Activated T-cell treated with anti-CD3 and anti-CD28 coated beads, Interleukin-2, amount 50 U/mL, for 4 hours (primary cell): ENCODE measurements at regions not wholly inside any gene's neighbourhood (a gene's known extent, or its start where the extent isn't known, plus 50 kb on each side); places are given as distances from the start of the nearest gene placed in this dataset.
"Not testable (repeated sequence)": the region's sequence is repeated elsewhere in the genome, so short reads cannot be mapped to it uniquely, and the experiment has no call there.

Experiments
- ATAC-seq, 2 donors: fragments of 200-7000 bp; cut with Tn5 transposase; one replicate each; pipeline ENCODE4 v1.10.0; 2021
- DNase-seq: peaks from one replicate; pipeline ENCODE4 v3.0.0-alpha.2; 2020
- H3K27me3 Mint-ChIP-seq: one replicate; pipeline ENCODE4 v1.8.0; 2021; ENCODE audit warnings: low read depth, mixed read lengths
- H3K36me3 Mint-ChIP-seq: one replicate; pipeline ENCODE4 v1.8.0; 2022; ENCODE audit warnings: mixed read lengths; ENCODE audit not compliant: insufficient read depth
- H3K4me1 Mint-ChIP-seq: one replicate; pipeline ENCODE4 v1.8.0; 2021; ENCODE audit warnings: low read depth, mixed read lengths
- H3K4me3 Mint-ChIP-seq: one replicate; pipeline ENCODE4 v1.8.0; 2021; ENCODE audit warnings: mild to moderate bottlenecking, moderate library complexity, mixed read lengths
- H3K9me3 Mint-ChIP-seq: one replicate; pipeline ENCODE4 v1.8.0; 2021; ENCODE audit warnings: mixed read lengths

GRCh38 chr4:29734343-29735213 is 985.6 kb upstream of the PCDH7 start:
- H3K36me3 Mint-ChIP-seq: no peaks in the 10 kb centered on the region
- H3K4me3 Mint-ChIP-seq: no peak overlapping the region
- no peaks in the 10 kb centered on the region for H3K27me3 Mint-ChIP-seq
- ATAC-seq (no peak), DNase-seq (no peak)
- peaks cover 6% of the 10 kb centered on the region for H3K9me3 Mint-ChIP-seq
- no peaks in the 10 kb centered on the region for H3K4me1 Mint-ChIP-seq

DNA sequence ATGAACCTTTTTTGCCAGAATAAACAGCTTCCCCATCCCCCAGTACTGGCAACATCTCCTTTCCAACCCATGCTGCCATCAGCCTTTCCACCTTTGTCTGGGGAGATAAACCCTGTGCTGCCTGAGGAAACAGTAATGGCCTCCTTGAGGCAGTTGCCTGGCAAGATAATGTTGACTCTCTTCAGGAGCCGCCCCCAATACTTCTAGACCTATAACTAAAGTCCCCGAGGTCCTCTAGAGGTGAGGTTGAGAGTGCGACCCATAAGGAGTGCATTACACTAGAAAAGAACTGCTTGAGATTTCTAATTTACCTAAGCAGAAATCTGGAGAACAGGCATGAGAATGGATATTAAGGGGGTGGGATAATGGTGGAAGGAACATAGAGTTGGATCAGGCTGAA is 963.2 kb upstream of the PCDH7 start:
- Mint-ChIP-seq H3K27me3 (no peaks in the 10 kb centered on the region), H3K4me1 (no peaks in the 10 kb centered on the region), H3K4me3 (no peak overlapping the region), H3K9me3 (peaks cover 7% of the 10 kb centered on the region), H3K36me3 (no peaks in the 10 kb centered on the region)
- DNase-seq: no peak
- no peak for ATAC-seq

DNA sequence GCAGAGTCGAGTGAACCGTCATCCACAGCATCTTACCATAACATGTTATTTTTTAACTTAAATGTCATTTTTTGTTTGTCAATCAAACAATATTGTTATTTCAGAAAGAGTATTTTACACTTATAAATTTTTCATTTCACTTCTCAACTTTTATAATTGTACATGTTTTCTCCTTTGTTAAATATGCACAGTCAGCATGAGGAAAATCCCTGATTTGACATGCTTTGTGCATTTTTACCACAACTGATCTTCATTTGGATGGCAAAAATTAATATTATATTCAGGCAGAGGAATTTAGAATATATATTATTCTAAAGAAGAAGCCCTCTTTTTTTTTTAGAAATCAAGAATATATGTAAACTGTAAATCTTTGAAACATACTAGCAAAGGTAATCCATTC is 958.0 kb upstream of the PCDH7 start:
- ATAC-seq (no peak), DNase-seq (no peak)
- Mint-ChIP-seq H3K27me3 (no peaks in the 10 kb centered on the region), H3K36me3 (no peaks in the 10 kb centered on the region), H3K9me3 (peaks cover 11% of the 10 kb centered on the region), H3K4me3 (no peak overlapping the region), H3K4me1 (no peaks in the 10 kb centered on the region)

DNA sequence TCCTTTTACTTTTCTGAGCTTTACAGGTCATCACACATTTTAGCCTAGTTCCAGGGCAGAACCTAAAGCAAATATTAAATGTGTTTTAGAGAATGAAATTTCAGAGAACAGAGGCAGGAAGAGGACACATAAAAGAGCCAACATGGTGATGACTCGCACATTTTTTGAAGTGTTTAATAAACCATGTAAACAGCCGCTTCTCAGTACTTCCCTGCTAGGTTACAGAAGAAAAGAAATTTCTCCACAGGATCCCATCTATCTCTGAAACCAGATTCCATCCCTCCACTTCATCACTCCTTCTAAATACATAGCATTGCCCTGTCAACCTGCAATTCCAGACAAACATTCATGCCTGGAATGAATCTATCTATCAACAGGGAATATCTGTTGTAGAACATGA is 949.5 kb upstream of the PCDH7 start:
- no peak for ATAC-seq
- H3K27me3 Mint-ChIP-seq: no peaks in the 10 kb centered on the region
- no peaks in the 10 kb centered on the region for H3K36me3 Mint-ChIP-seq

GRCh38 chr4:29788123-29788522 is 932.0 kb upstream of the PCDH7 start:
- not testable (repeated sequence) for DNase-seq, H3K36me3 Mint-ChIP-seq, ATAC-seq, H3K4me1 Mint-ChIP-seq, H3K27me3 Mint-ChIP-seq, H3K4me3 Mint-ChIP-seq
- H3K9me3 Mint-ChIP-seq: peaks cover 20% of the 10 kb centered on the region

More for the DNA sequence above, 949.5 kb upstream of the PCDH7 start:
- no peaks in the 10 kb centered on the region for H3K4me1 Mint-ChIP-seq
- DNase-seq: no peak
- no peak overlapping the region for H3K4me3 Mint-ChIP-seq
- H3K9me3 Mint-ChIP-seq: peaks cover 13% of the 10 kb centered on the region

DNA sequence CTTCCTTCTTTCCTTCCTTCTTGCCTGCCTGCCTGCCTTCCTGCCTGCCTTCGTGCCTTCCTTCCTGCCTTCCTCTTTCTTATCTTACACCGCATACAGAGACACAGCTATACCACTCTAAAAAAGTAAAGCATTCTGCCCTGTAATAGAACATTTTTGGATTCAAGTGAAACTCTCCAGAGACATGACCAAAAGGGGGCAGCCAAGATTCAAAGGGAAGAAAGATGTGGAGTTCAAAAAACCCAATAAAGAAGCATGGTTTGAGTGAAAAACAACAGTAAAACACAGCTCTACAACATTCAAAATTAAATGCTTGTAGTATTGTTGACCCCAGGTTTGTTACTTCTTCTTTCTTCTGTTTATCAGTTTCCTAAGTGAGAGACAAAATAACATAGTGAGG is 914.9 kb upstream of the PCDH7 start:
- no peak for DNase-seq

DNA sequence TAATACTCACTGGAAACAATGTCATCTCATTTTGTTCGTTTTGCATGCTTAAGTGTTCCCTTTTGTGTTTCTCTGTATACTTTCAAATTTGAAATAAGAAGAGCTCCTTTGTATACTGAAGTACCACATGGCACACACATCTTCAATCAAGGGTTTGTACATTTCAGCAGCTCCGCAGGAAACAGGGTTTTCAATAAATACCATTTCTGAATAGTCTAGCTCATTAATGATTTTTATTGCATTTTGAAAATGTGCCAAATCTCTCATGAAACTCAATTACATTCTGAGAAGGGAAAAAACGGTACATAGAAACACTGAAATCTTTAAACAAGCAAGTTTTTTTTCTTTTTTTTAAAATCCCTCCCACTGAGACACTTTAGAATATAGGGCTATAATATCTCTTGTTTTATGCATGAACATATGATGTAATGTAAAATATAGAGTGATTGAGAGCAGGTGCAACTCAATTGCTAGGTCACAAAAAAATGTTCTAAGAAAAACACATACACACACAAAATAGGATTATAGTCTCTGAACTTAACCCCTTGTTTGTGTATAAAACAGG is 914.2 kb upstream of the PCDH7 start:
- Mint-ChIP-seq H3K4me3 (no peak overlapping the region), H3K4me1 (no peaks in the 10 kb centered on the region), H3K36me3 (no peaks in the 10 kb centered on the region), H3K27me3 (no peaks in the 10 kb centered on the region), H3K9me3 (peaks cover 13% of the 10 kb centered on the region)
- DNase-seq (no peak), ATAC-seq (no peak)

More for the DNA sequence above, 914.9 kb upstream of the PCDH7 start:
- no peaks in the 10 kb centered on the region for H3K36me3 Mint-ChIP-seq
- no peaks in the 10 kb centered on the region for H3K4me1 Mint-ChIP-seq
- no peak overlapping the region for H3K4me3 Mint-ChIP-seq
- no peak for ATAC-seq
- peaks cover 14% of the 10 kb centered on the region for H3K9me3 Mint-ChIP-seq
- H3K27me3 Mint-ChIP-seq: no peaks in the 10 kb centered on the region

DNA sequence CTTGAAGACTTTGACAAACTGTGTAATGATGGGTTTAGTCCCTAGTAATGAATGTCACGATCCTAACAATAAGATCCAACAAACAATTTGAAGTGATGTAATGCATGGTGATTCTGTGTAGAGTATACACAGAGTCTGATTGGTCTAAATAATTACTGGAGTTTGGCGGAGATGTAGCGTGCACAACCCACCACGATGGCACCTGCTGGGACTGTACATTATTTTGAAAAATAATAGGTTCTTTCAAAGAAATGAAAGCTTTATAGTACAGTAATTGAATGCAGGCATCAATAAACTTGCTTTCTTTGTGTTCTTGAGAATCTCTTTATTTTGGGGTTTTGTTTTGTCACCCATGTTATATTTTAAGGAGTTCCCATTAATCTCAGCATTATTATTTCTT is 902.2 kb upstream of the PCDH7 start:
- H3K9me3 Mint-ChIP-seq: peaks cover 12% of the 10 kb centered on the region
- no peak for DNase-seq
- no peak overlapping the region for H3K4me3 Mint-ChIP-seq
- no peak for ATAC-seq
- H3K36me3 Mint-ChIP-seq: no peaks in the 10 kb centered on the region
- H3K27me3 Mint-ChIP-seq: no peaks in the 10 kb centered on the region
- no peaks in the 10 kb centered on the region for H3K4me1 Mint-ChIP-seq

- Mint-ChIP-seq H3K36me3 (no peaks in the 10 kb centered on the region), H3K27me3 (no peaks in the 10 kb centered on the region), H3K4me3 (no peak overlapping the region), H3K4me1 (no peaks in the 10 kb centered on the region), H3K9me3 (peaks cover 26% of the 10 kb centered on the region)
- no peak for DNase-seq
- no peak for ATAC-seq
These were observed 891.1 kb upstream of the PCDH7 start for GRCh38 chr4:29829067-29829466.

- no peak for ATAC-seq
- H3K9me3 Mint-ChIP-seq: peaks cover 4% of the 10 kb centered on the region
- no peaks in the 10 kb centered on the region for H3K27me3 Mint-ChIP-seq
- no peak overlapping the region for H3K4me3 Mint-ChIP-seq
- no peak for DNase-seq
- no peaks in the 10 kb centered on the region for H3K4me1 Mint-ChIP-seq
- H3K36me3 Mint-ChIP-seq: no peaks in the 10 kb centered on the region
These were observed 867.6 kb upstream of the PCDH7 start for GRCh38 chr4:29852537-29852936.

DNA sequence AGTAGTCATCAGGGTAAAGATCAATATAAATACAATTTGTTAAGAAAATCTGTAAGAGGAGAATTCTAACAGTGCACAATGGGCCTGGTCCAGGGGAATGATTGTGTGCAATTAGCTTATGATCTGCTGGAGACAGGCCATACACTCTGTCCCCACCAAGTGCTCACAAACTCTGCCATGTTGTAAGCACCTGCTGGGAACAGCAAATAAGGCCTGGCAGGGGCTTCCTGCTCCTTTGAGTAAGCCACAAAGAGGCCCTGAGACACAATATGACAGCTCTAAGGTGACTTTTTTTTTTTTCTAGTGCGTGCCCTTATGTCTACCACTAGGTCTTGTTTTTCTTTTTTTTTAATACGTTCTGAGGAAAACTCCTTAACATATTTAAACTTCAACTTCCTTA is 866.3 kb upstream of the PCDH7 start:
- no peaks in the 10 kb centered on the region for H3K36me3 Mint-ChIP-seq

DNA sequence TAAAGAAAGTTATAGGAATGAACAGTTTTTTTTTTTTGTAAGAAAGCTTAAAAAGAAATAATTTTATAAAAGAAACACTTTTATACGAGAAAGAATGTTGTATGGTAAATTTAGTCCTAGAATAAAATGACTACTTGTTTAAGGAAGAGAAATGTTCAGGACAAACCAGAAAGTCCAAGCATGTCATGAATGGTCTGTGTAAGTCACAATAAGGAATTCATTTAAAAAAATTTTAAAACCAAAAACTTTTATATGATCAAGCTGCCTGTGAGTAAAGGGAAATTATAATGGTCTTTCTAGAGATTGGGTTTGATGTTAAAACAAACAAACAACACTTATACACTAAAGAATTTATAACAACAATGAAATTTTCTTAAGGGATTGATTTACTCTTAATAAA is 858.9 kb upstream of the PCDH7 start:
- H3K9me3 Mint-ChIP-seq: peaks cover 25% of the 10 kb centered on the region
- no peaks in the 10 kb centered on the region for H3K36me3 Mint-ChIP-seq
- no peak overlapping the region for H3K4me3 Mint-ChIP-seq
- no peaks in the 10 kb centered on the region for H3K4me1 Mint-ChIP-seq
- ATAC-seq: no peak
- H3K27me3 Mint-ChIP-seq: no peaks in the 10 kb centered on the region
- DNase-seq: no peak

More for the DNA sequence above, 866.3 kb upstream of the PCDH7 start:
- Mint-ChIP-seq H3K4me3 (no peak overlapping the region), H3K9me3 (peaks cover 4% of the 10 kb centered on the region), H3K27me3 (no peaks in the 10 kb centered on the region), H3K4me1 (no peaks in the 10 kb centered on the region)
- no peak for DNase-seq
- no peak for ATAC-seq

DNA sequence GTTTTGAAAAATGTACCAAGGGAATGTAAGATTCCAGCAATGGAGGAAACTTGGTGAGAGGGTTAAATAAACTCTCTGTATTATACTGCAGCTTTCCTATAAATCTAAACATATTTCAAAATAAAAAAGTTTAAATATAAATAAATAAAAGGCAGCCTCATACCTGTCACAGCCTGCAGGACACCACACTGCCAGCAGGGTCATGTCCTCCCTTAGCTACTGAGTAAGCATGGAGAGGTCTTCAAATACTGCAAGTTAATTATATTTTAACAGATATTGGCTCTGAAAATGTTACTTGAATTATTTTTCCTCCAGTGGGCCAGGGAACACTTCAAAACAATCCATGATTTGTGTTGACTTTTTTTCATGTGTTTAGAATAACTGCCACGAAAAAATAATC is 852.8 kb upstream of the PCDH7 start:
- no peak overlapping the region for H3K4me3 Mint-ChIP-seq
- H3K36me3 Mint-ChIP-seq: no peaks in the 10 kb centered on the region
- no peak for ATAC-seq
- H3K9me3 Mint-ChIP-seq: peaks cover 30% of the 10 kb centered on the region
- no peaks in the 10 kb centered on the region for H3K27me3 Mint-ChIP-seq
- DNase-seq: no peak
- H3K4me1 Mint-ChIP-seq: no peaks in the 10 kb centered on the region

DNA sequence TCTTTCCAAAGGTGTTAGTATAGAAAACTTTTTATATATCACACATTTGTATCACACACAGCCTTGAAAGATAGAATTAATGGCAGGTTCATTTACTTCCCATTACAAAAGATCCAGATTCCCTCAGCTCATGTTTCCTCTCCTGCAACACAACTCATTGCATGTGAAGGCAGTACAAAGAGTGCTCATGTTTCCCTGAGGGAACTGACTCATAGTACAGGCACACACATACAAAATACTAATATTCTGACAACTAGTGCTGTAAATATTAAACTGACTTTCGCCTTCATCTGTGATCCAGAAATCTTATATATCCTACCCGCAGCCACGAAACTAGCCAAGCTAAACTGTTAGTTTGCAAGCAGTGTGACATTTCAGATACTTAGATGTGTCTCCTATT is 819.8 kb upstream of the PCDH7 start:
- DNase-seq (no peak), ATAC-seq (no peak)
- Mint-ChIP-seq H3K4me1 (no peaks in the 10 kb centered on the region), H3K36me3 (no peaks in the 10 kb centered on the region), H3K27me3 (no peaks in the 10 kb centered on the region), H3K9me3 (peaks cover 7% of the 10 kb centered on the region), H3K4me3 (no peak overlapping the region)

- H3K9me3 Mint-ChIP-seq: peaks cover 10% of the 10 kb centered on the region
These were observed 811.9 kb upstream of the PCDH7 start for GRCh38 chr4:29908276-29908675.

More at GRCh38 chr4:29908276-29908675, 811.9 kb upstream of the PCDH7 start:
- DNase-seq (no peak), ATAC-seq (no peak)
- no peaks in the 10 kb centered on the region for H3K36me3 Mint-ChIP-seq
- no peaks in the 10 kb centered on the region for H3K27me3 Mint-ChIP-seq
- no peaks in the 10 kb centered on the region for H3K4me1 Mint-ChIP-seq
- no peak overlapping the region for H3K4me3 Mint-ChIP-seq
